SU-DHL-6 (cell line): ENCODE measurements at regions not wholly inside any gene's neighbourhood (a gene's known extent, or its start where the extent isn't known, plus 50 kb on each side); places are given as distances from the start of the nearest gene placed in this dataset.

Experiments
- EZH2phosphoT487 ChIP-seq: fragments of 200-600 bp; sonication (generic), shearing (Covaris generic); conservative IDR thresholded peaks from 2 replicates; pipeline ENCODE4 v1.6.1; 2018; ENCODE audit warnings: mild to moderate bottlenecking, antibody characterized with exemption, low read length, moderate library complexity, mixed read lengths
- TF ChIP-seq, protein P1 (sequence below): fragments of 200-600 bp; sonication (generic); IDR thresholded peaks from one replicate; pipeline ENCODE4 v1.5.1; 2017; ENCODE audit warnings: antibody characterized with exemption, mild to moderate bottlenecking, low read length, moderate library complexity; ENCODE audit not compliant: insufficient read depth, poor library complexity, severe bottlenecking

DNA sequence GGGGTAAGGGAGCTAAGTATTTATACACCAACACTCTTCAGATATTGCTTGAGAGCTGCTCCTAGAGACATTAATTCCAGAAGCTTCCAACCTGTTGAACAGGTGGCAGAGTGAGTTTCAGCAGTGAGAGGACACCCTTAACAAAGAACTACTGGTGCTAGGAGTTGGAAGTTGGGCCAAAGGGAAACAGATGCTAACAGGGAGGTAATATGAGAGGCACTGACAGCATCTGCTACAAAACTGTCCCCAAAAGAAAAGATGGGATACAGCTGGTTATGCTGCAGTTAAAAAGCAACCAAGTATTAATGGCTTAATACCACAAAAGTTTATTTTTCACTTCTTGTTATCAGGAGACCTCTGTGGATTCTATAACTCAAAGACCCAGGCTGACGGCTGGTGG is 104.5 kb upstream of the SATB1 start:
- TF ChIP-seq, protein P1, sequence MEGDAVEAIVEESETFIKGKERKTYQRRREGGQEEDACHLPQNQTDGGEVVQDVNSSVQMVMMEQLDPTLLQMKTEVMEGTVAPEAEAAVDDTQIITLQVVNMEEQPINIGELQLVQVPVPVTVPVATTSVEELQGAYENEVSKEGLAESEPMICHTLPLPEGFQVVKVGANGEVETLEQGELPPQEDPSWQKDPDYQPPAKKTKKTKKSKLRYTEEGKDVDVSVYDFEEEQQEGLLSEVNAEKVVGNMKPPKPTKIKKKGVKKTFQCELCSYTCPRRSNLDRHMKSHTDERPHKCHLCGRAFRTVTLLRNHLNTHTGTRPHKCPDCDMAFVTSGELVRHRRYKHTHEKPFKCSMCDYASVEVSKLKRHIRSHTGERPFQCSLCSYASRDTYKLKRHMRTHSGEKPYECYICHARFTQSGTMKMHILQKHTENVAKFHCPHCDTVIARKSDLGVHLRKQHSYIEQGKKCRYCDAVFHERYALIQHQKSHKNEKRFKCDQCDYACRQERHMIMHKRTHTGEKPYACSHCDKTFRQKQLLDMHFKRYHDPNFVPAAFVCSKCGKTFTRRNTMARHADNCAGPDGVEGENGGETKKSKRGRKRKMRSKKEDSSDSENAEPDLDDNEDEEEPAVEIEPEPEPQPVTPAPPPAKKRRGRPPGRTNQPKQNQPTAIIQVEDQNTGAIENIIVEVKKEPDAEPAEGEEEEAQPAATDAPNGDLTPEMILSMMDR = no peak
- no peak for TF ChIP-seq EZH2phosphoT487
